ENCODE measurements at regions not wholly inside any gene's neighbourhood (a gene's known extent, or its start where the extent isn't known, plus 50 kb on each side); places are given as distances from the start of the nearest gene placed in this dataset.

GRCh38 chr2:240209493-240209892, 69.0 kb upstream of the OTOS start:
- no peak for DNase-seq

- no peak for DNase-seq
Observed at GRCh38 chr2:240210198-240210965, 69.9 kb upstream of the OTOS start.

- no peak for DNase-seq
Observed at GRCh38 chr2:240211096-240211495, 70.6 kb upstream of the OTOS start.

- no peak for DNase-seq
Observed at GRCh38 chr2:240211598-240212424, 71.4 kb upstream of the OTOS start.

GRCh38 chr2:240212425-240213225, 72.2 kb upstream of the OTOS start:
- DNase-seq = no peak

GRCh38 chr2:240213226-240213475, 72.7 kb upstream of the OTOS start:
- no peak for DNase-seq

GRCh38 chr2:240213476-240214421, 73.3 kb upstream of the OTOS start:
- DNase-seq = no peak

GRCh38 chr2:240214790-240215675, 74.6 kb upstream of the OTOS start:
- DNase-seq = no peak

GRCh38 chr2:240215676-240216051, 75.2 kb upstream of the OTOS start:
- DNase-seq = no peak

- no peak for DNase-seq
Observed at GRCh38 chr2:240216167-240216566, 75.7 kb upstream of the OTOS start.

GRCh38 chr2:240217431-240218301, 77.2 kb upstream of the OTOS start:
- DNase-seq = no peak

GRCh38 chr2:240219208-240219890, 78.9 kb upstream of the OTOS start:
- no peak for DNase-seq

GRCh38 chr2:240220371-240220770, 79.9 kb upstream of the OTOS start:
- no peak for DNase-seq

- DNase-seq = no peak
Observed at GRCh38 chr2:240223631-240224030, 83.2 kb upstream of the OTOS start.

- DNase-seq = no peak
Observed at GRCh38 chr2:240224676-240225075, 84.2 kb upstream of the OTOS start.

- no peak for DNase-seq
Observed at GRCh38 chr2:240225131-240225530, 84.7 kb upstream of the OTOS start.

GRCh38 chr2:240225660-240226475, 85.4 kb upstream of the OTOS start:
- DNase-seq = no peak

- DNase-seq = no peak
Observed at GRCh38 chr2:240226672-240227537, 86.4 kb upstream of the OTOS start.

Data from activated gamma-delta T cell (primary cell).